A673 (cell line): ENCODE measurements at regions not wholly inside any gene's neighbourhood (a gene's known extent, or its start where the extent isn't known, plus 50 kb on each side); places are given as distances from the start of the nearest gene placed in this dataset.

Experiments
- BruUV-seq: library from RNA; stranded (reverse); fragments of 400-500 nt; replicated peaks from 2 replicates; lab custom pipeline; 2021; lab: Mats Ljungman, UMichigan
- CTCF ChIA-PET: fragments of 300-600 bp; sonication (Branson Sonifier 250); formaldehyde crosslinking; loops from one replicate; lab custom pipeline; 2022; ENCODE audit warnings: antibody characterized with exemption; lab: Charles Lee
- POLR2A ChIA-PET: fragments of 300-600 bp; sonication (Branson Sonifier 250); formaldehyde crosslinking; loops from one replicate; lab custom pipeline; 2022; ENCODE audit warnings: antibody characterized with exemption; ENCODE audit not compliant: low non-redundant PET; lab: Charles Lee
- DNase-seq: peaks from one replicate; pipeline ENCODE4 v3.0.0-alpha.2; 2015; ENCODE audit warnings: low spot score
- H3K27ac ChIP-seq: fragments of 200-600 bp; sonication (generic); 2 replicates; pipeline ENCODE4 v1.5.1; 2016; ENCODE audit warnings: mixed run types, low read depth, mild to moderate bottlenecking, mixed read lengths, antibody characterized with exemption, low read length; ENCODE audit not compliant: poor library complexity, severe bottlenecking
- H3K27me3 ChIP-seq: fragments of 200-600 bp; sonication (generic); replicated peaks from 2 replicates; pipeline ENCODE4 v1.6.1; 2017; ENCODE audit warnings: mixed run types, low read depth, mild to moderate bottlenecking, mixed read lengths, antibody characterized with exemption, low read length; ENCODE audit not compliant: insufficient read depth, poor library complexity
- H3K36me3 ChIP-seq: fragments of 200-600 bp; sonication (generic); 2 replicates; pipeline ENCODE4 v1.6.1; 2016; ENCODE audit warnings: mixed run types, mild to moderate bottlenecking, mixed read lengths, antibody characterized with exemption, low read length; ENCODE audit not compliant: insufficient read depth, poor library complexity, severe bottlenecking
- H3K4me1 ChIP-seq: fragments of 200-600 bp; sonication (generic); 2 replicates; pipeline ENCODE4 v1.6.1; 2017; ENCODE audit warnings: mixed run types, mild to moderate bottlenecking, mixed read lengths, antibody characterized with exemption, low read length; ENCODE audit not compliant: insufficient read depth, poor library complexity, severe bottlenecking
- H3K4me3 ChIP-seq: fragments of 200-600 bp; sonication (generic); 2 replicates; pipeline ENCODE4 v1.5.1; 2016; ENCODE audit warnings: low read depth, mixed run types, mild to moderate bottlenecking, mixed read lengths, low read length; ENCODE audit not compliant: poor library complexity, severe bottlenecking
- H3K9me3 ChIP-seq: fragments of 200-600 bp; sonication (generic); 2 replicates; pipeline ENCODE4 v1.6.1; 2016; ENCODE audit warnings: mixed run types, low read depth, mild to moderate bottlenecking, mixed read lengths, antibody characterized with exemption, low read length; ENCODE audit not compliant: poor library complexity, severe bottlenecking
- CTCF ChIP-seq: fragments of 300-800, 200-600 bp; sonication (generic); conservative IDR thresholded peaks from 2 replicates; pipeline ENCODE4 v1.5.1; 2017; ENCODE audit warnings: low read depth, mild to moderate bottlenecking, antibody characterized with exemption, low read length, moderate library complexity, mixed read lengths
- EZH2 ChIP-seq: fragments of 200-600 bp; sonication (generic); IDR thresholded peaks from 2 replicates; pipeline ENCODE4 v1.6.1; 2017; ENCODE audit warnings: borderline replicate concordance, low read depth, mild to moderate bottlenecking, mixed read lengths, antibody characterized with exemption, low read length; ENCODE audit not compliant: poor library complexity, severe bottlenecking
- intact Hi-C: fragments of 100-400 bp; cut with micrococcal nuclease; formaldehyde crosslinking; loops from one replicate; pipeline ENCODE4 v1.10.0; 2022; ENCODE audit not compliant: unreplicated experiment

DNA sequence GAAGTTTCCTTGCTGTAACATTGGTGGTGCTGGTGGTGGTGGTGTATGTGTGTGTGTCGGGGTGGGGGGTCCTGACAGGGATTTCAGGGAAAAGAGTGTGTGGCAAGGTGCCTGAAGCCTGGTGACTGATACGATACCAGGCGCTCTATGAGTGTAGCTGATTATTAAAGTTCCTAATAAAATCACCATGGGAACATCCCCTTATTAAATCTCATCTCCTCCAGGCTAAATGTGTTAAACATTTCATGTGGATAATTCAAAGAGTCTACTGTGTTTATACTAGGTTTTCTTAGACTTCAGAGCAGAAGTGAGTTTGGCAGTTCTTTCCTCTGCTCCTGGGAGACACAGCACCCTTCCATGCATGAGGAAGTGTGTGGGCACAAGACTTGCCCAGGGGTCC, 82.0 kb downstream of the THNSL2 start:
- Histone ChIP-seq H3K4me3 (no peak overlapping the region), H3K9me3 (no peaks in the 10 kb centered on the region), H3K27ac (no peak overlapping the region), H3K27me3 (no peaks in the 10 kb centered on the region), H3K4me1 (no peaks in the 10 kb centered on the region), H3K36me3 (no peaks in the 10 kb centered on the region)
- ChIA-PET CTCF (no interaction called here), POLR2A (no interaction called here)
- TF ChIP-seq EZH2 (no peak), CTCF (no peak)
- no peak for DNase-seq
- intact Hi-C loops, result no loop called here
- BruUV-seq, result no TSS peak

GRCh38 chr2:88250404-88250803, 80.3 kb downstream of the THNSL2 start:
- DNase-seq, result no peak
- BruUV-seq, result no TSS peak
- TF ChIP-seq CTCF, result no peak
- no peak for TF ChIP-seq EZH2
- H3K27me3 ChIP-seq, result no peaks in the 10 kb centered on the region
- H3K4me1 ChIP-seq, result no peaks in the 10 kb centered on the region
- no peak overlapping the region for H3K27ac ChIP-seq
- no peak overlapping the region for H3K4me3 ChIP-seq
- H3K9me3 ChIP-seq, result no peaks in the 10 kb centered on the region
- CTCF ChIA-PET, result no interaction called here
- POLR2A ChIA-PET, result no interaction called here
- intact Hi-C loops, result no loop called here
- H3K36me3 ChIP-seq, result no peaks in the 10 kb centered on the region

- no peaks in the 10 kb centered on the region for H3K27me3 ChIP-seq
- intact Hi-C loops, result no loop called here
Measured at GRCh38 chr2:88248280-88248828, 78.2 kb downstream of the THNSL2 start.

More at GRCh38 chr2:88248280-88248828, 78.2 kb downstream of the THNSL2 start:
- ChIA-PET POLR2A (no interaction called here), CTCF (no interaction called here)
- Histone ChIP-seq H3K4me1 (no peaks in the 10 kb centered on the region), H3K36me3 (no peaks in the 10 kb centered on the region), H3K9me3 (no peaks in the 10 kb centered on the region), H3K27ac (no peak overlapping the region), H3K4me3 (no peak overlapping the region)
- BruUV-seq, result no TSS peak
- no peak for DNase-seq
- TF ChIP-seq EZH2 (no peak), CTCF (no peak)
